ENCODE measurements at regions not wholly inside any gene's neighbourhood (a gene's known extent, or its start where the extent isn't known, plus 50 kb on each side); places are given as distances from the start of the nearest gene placed in this dataset.

- Histone ChIP-seq H3K36me3 (ENCODE audit: control insufficient read depth, insufficient read depth, low read length) (no peaks in the 10 kb centered on the region), H3K4me3 (ENCODE audit: low read depth, low read length) (no peak overlapping the region), H3K4me1 (no peaks in the 10 kb centered on the region), H3K9me3 (no peaks in the 10 kb centered on the region), H3K27me3 (replicated peaks; ENCODE audit: control insufficient read depth, insufficient read depth, low read length) (no peaks in the 10 kb centered on the region)
- TF ChIP-seq CTCF (IDR thresholded peaks at IDR 0.05; ENCODE audit: insufficient read depth in 1 of 2, low read depth in 1 of 2, low read length in 1 of 2, severe bottlenecking in 1 of 2, unreplicated experiment in 1 of 2), result no peak
- no TSS peak for BruUV-seq (replicated peaks)
- no peaks in the 10 kb centered on the region for H3K27me3 Mint-ChIP-seq (ENCODE audit: insufficient read depth, unreplicated experiment)
- no peaks in the 10 kb centered on the region for H3K4me1 Mint-ChIP-seq (ENCODE audit: low read depth, unreplicated experiment)
- H3K36me3 Mint-ChIP-seq (ENCODE audit: insufficient read depth, unreplicated experiment), result no peaks in the 10 kb centered on the region
- POLR2A ChIA-PET, result no interaction called here
- no peak overlapping the region for H3K4me3 Mint-ChIP-seq (ENCODE audit: unreplicated experiment)
- no peak for DNase-seq
- H3K27ac Mint-ChIP-seq (ENCODE audit: unreplicated experiment), result no peak overlapping the region
- no peaks in the 10 kb centered on the region for H3K9me3 Mint-ChIP-seq (ENCODE audit: unreplicated experiment)
- intact Hi-C loops (cut with micrococcal nuclease; ENCODE audit: unreplicated experiment), result no loop called here
- CTCF ChIA-PET, result no interaction called here
These were observed 403.6 kb upstream of the CDIN1 start for GRCh38 chr15:36175741-36176291.

GRCh38 chr15:36177590-36178302 lies 401.7 kb upstream of the CDIN1 start:
- H3K9me3 ChIP-seq, result no peaks in the 10 kb centered on the region
- H3K36me3 Mint-ChIP-seq (ENCODE audit: insufficient read depth, unreplicated experiment), result no peaks in the 10 kb centered on the region
- DNase-seq, result no peak
- H3K4me3 ChIP-seq (ENCODE audit: low read depth, low read length), result no peak overlapping the region
- no peak for TF ChIP-seq CTCF (IDR thresholded peaks at IDR 0.05; ENCODE audit: insufficient read depth in 1 of 2, low read depth in 1 of 2, low read length in 1 of 2, severe bottlenecking in 1 of 2, unreplicated experiment in 1 of 2)
- H3K9me3 Mint-ChIP-seq (ENCODE audit: unreplicated experiment), result no peaks in the 10 kb centered on the region
- intact Hi-C loops (cut with micrococcal nuclease; ENCODE audit: unreplicated experiment), result no loop called here
- H3K4me1 ChIP-seq, result no peaks in the 10 kb centered on the region
- H3K4me3 Mint-ChIP-seq (ENCODE audit: unreplicated experiment), result no peak overlapping the region
- no peak overlapping the region for H3K27ac Mint-ChIP-seq (ENCODE audit: unreplicated experiment)
- H3K27me3 Mint-ChIP-seq (ENCODE audit: insufficient read depth, unreplicated experiment), result no peaks in the 10 kb centered on the region
- BruUV-seq (replicated peaks), result no TSS peak
- no peaks in the 10 kb centered on the region for H3K27me3 ChIP-seq (replicated peaks; ENCODE audit: control insufficient read depth, insufficient read depth, low read length)
- H3K36me3 ChIP-seq (ENCODE audit: control insufficient read depth, insufficient read depth, low read length), result no peaks in the 10 kb centered on the region
- CTCF ChIA-PET, result no interaction called here
- POLR2A ChIA-PET, result no interaction called here
- no peaks in the 10 kb centered on the region for H3K4me1 Mint-ChIP-seq (ENCODE audit: low read depth, unreplicated experiment)

GRCh38 chr15:36178303-36178633 lies 401.2 kb upstream of the CDIN1 start:
- ChIA-PET POLR2A (no interaction called here), CTCF (no interaction called here)
- Mint-ChIP-seq H3K27ac (ENCODE audit: unreplicated experiment) (no peak overlapping the region), H3K36me3 (ENCODE audit: insufficient read depth, unreplicated experiment) (no peaks in the 10 kb centered on the region), H3K4me3 (ENCODE audit: unreplicated experiment) (no peak overlapping the region), H3K4me1 (ENCODE audit: low read depth, unreplicated experiment) (no peaks in the 10 kb centered on the region), H3K9me3 (ENCODE audit: unreplicated experiment) (no peaks in the 10 kb centered on the region), H3K27me3 (ENCODE audit: insufficient read depth, unreplicated experiment) (no peaks in the 10 kb centered on the region)
- no peak for TF ChIP-seq CTCF (IDR thresholded peaks at IDR 0.05; ENCODE audit: insufficient read depth in 1 of 2, low read depth in 1 of 2, low read length in 1 of 2, severe bottlenecking in 1 of 2, unreplicated experiment in 1 of 2)
- Histone ChIP-seq H3K36me3 (ENCODE audit: control insufficient read depth, insufficient read depth, low read length) (no peaks in the 10 kb centered on the region), H3K4me1 (no peaks in the 10 kb centered on the region), H3K27me3 (replicated peaks; ENCODE audit: control insufficient read depth, insufficient read depth, low read length) (no peaks in the 10 kb centered on the region), H3K9me3 (no peaks in the 10 kb centered on the region), H3K4me3 (ENCODE audit: low read depth, low read length) (no peak overlapping the region)
- BruUV-seq (replicated peaks), result no TSS peak
- DNase-seq, result no peak
- intact Hi-C loops (cut with micrococcal nuclease; ENCODE audit: unreplicated experiment), result no loop called here

All from Caco-2 (cell line).